GM23338 (cell line): ENCODE measurements at regions not wholly inside any gene's neighbourhood (a gene's known extent, or its start where the extent isn't known, plus 50 kb on each side); places are given as distances from the start of the nearest gene placed in this dataset.

Experiments used
- CREB1 ChIP-seq: fragments of 250-450 bp; sonication (Bioruptor Pico); IDR thresholded peaks from 2 replicates; pipeline ENCODE4 v1.5.0; 2020; ENCODE audit warnings: low read depth, mild to moderate bottlenecking, moderate library complexity
- CTCF ChIP-seq, 2 experiments: fragments of 200-600 bp in 1 of 2; sonication (generic) in 1 of 2; conservative IDR thresholded peaks; 2 replicates each; pipeline versions ENCODE4 v1.5.1 to v1.6.1; 2016 to 2017; ENCODE audit warnings: antibody characterized with exemption in 2 of 2, low read depth in 2 of 2, mild to moderate bottlenecking in 2 of 2, moderate library complexity in 1 of 2
- EZH2 ChIP-seq: fragments of 200-600 bp; sonication (generic); IDR thresholded peaks from one replicate; pipeline ENCODE4 v1.8.0; 2017; ENCODE audit warnings: antibody characterized with exemption, mild to moderate bottlenecking, low read depth; ENCODE audit not compliant: unreplicated experiment
- EZH2phosphoT487 ChIP-seq: fragments of 200-600 bp; sonication (generic); IDR thresholded peaks from one replicate; pipeline ENCODE4 v1.8.1; 2018; ENCODE audit warnings: antibody characterized with exemption; ENCODE audit not compliant: unreplicated experiment
- POLR2AphosphoS5 ChIP-seq: IDR thresholded peaks from 2 replicates; pipeline ENCODE4 v1.6.1; 2016; ENCODE audit warnings: antibody characterized with exemption, low read depth
- REST ChIP-seq: IDR thresholded peaks from one replicate; pipeline ENCODE4 v1.6.1; 2018; ENCODE audit warnings: antibody characterized with exemption; ENCODE audit not compliant: unreplicated experiment
- STAT1 ChIP-seq: IDR thresholded peaks from one replicate; pipeline ENCODE4 v1.6.1; 2016; ENCODE audit warnings: antibody characterized with exemption; ENCODE audit not compliant: unreplicated experiment
- ZNF114 ChIP-seq: fragments of 250-450 bp; sonication (Bioruptor Pico); IDR thresholded peaks from 2 replicates; pipeline ENCODE4 v1.5.0; 2020; ENCODE audit warnings: mild to moderate bottlenecking, moderate library complexity

GRCh38 chr19:31699421-31699820 lies 350.2 kb upstream of the TSHZ3 start:
- TF ChIP-seq CTCF (conservative IDR thresholded peaks at IDR 0.05; ENCODE audit: low read depth in 2 of 2) (no peak), EZH2 (no peak), CREB1 (CRISPR knock-in tag) (no peak), EZH2phosphoT487 (no peak), STAT1 (no peak), POLR2AphosphoS5 (no peak), ZNF114 (no peak), REST (no peak)
